ENCODE measurements at regions not wholly inside any gene's neighbourhood (a gene's known extent, or its start where the extent isn't known, plus 50 kb on each side); places are given as distances from the start of the nearest gene placed in this dataset.

- DNase-seq (ENCODE audit: low read depth): no peak
Observed at GRCh38 chr1:56222914-56223540, 356.3 kb downstream of the PLPP3 start.

- no peak for DNase-seq (ENCODE audit: low read depth)
Observed at GRCh38 chr1:56220021-56220420, 359.3 kb downstream of the PLPP3 start.

- no peak for DNase-seq (ENCODE audit: low read depth)
Observed at GRCh38 chr1:56218023-56218422, 361.3 kb downstream of the PLPP3 start.

GRCh38 chr1:56216218-56216617, 363.1 kb downstream of the PLPP3 start:
- no peak for DNase-seq (ENCODE audit: low read depth)

GRCh38 chr1:56215771-56216170, 363.6 kb downstream of the PLPP3 start:
- DNase-seq (ENCODE audit: low read depth): no peak

- no peak for DNase-seq (ENCODE audit: low read depth)
Observed at GRCh38 chr1:56215086-56215485, 364.3 kb downstream of the PLPP3 start.

- no peak for DNase-seq (ENCODE audit: low read depth)
Observed at GRCh38 chr1:56213068-56213467, 366.3 kb downstream of the PLPP3 start.

GRCh38 chr1:56212143-56212542, 367.2 kb downstream of the PLPP3 start:
- no peak for DNase-seq (ENCODE audit: low read depth)

GRCh38 chr1:56206391-56206790, 373.0 kb downstream of the PLPP3 start:
- no peak for DNase-seq (ENCODE audit: low read depth)

- no peak for DNase-seq (ENCODE audit: low read depth)
Observed at GRCh38 chr1:56204206-56204605, 375.2 kb downstream of the PLPP3 start.

GRCh38 chr1:56202796-56203492, 376.4 kb downstream of the PLPP3 start:
- no peak for DNase-seq (ENCODE audit: low read depth)

GRCh38 chr1:56202186-56202585, 377.2 kb downstream of the PLPP3 start:
- DNase-seq (ENCODE audit: low read depth): no peak

GRCh38 chr1:56200896-56201295, 378.5 kb downstream of the PLPP3 start:
- no peak for DNase-seq (ENCODE audit: low read depth)

GRCh38 chr1:56200442-56200841, 378.9 kb downstream of the PLPP3 start:
- DNase-seq (ENCODE audit: low read depth): no peak

GRCh38 chr1:56199956-56200355, 379.4 kb downstream of the PLPP3 start:
- DNase-seq (ENCODE audit: low read depth): no peak

- no peak for DNase-seq (ENCODE audit: low read depth)
Observed at GRCh38 chr1:56199061-56199460, 380.3 kb downstream of the PLPP3 start.

GRCh38 chr1:56197946-56198345, 381.4 kb downstream of the PLPP3 start:
- DNase-seq (ENCODE audit: low read depth): no peak

GRCh38 chr1:56196839-56197238, 382.5 kb downstream of the PLPP3 start:
- no peak for DNase-seq (ENCODE audit: low read depth)

- DNase-seq (ENCODE audit: low read depth): no peak
Observed at GRCh38 chr1:56194701-56195300, 384.6 kb downstream of the PLPP3 start.

GRCh38 chr1:56193656-56194055, 385.7 kb downstream of the PLPP3 start:
- no peak for DNase-seq (ENCODE audit: low read depth)

- no peak for DNase-seq (ENCODE audit: low read depth)
Observed at GRCh38 chr1:56191369-56191768, 388.0 kb downstream of the PLPP3 start.

GRCh38 chr1:56190806-56191365, 388.5 kb downstream of the PLPP3 start:
- no peak for DNase-seq (ENCODE audit: low read depth)
